ENCODE measurements at regions not wholly inside any gene's neighbourhood (a gene's known extent, or its start where the extent isn't known, plus 50 kb on each side); places are given as distances from the start of the nearest gene placed in this dataset.

DNA sequence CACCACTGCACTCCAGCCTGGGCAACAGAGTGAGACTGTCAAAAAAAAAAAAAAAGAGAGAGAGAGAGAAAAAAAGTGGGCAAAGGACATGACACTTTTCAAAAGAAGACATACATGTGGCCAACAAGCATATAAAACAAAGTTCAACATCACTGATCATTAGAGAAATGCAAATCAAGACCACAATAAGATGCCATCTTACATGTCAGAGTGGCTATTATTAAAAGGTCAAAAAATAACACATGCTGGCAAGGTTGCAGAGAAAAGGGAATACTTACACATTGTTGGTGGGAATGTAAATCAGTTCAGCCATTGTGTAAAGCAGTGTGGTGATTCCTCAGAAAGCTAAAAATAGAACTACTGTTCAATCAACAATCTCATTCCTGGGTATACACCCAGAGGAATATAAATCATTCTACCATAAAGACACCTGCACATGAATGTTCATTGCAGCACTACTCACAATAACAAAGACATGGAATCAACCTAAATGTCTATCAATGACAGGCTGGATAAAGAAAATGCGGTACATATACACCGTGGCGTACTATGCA lies 94.9 kb upstream of the TRIM2 start:
- DNase-seq, result no peak

GRCh38 chr4:153110739-153111138 lies 93.5 kb upstream of the TRIM2 start:
- DNase-seq, result no peak

- DNase-seq, result no peak
Measured at GRCh38 chr4:153111426-153112040, 92.7 kb upstream of the TRIM2 start.

GRCh38 chr4:153112041-153112441 lies 92.2 kb upstream of the TRIM2 start:
- peak; percentile 44 for DNase-seq

GRCh38 chr4:153113061-153113837 lies 91.0 kb upstream of the TRIM2 start:
- peak; percentile 13 for DNase-seq

- peak; percentile 18 for DNase-seq
Measured at GRCh38 chr4:153113838-153114105, 90.5 kb upstream of the TRIM2 start.

- DNase-seq, result peak; percentile 68
Measured at GRCh38 chr4:153114771-153115321, 89.4 kb upstream of the TRIM2 start.

DNA sequence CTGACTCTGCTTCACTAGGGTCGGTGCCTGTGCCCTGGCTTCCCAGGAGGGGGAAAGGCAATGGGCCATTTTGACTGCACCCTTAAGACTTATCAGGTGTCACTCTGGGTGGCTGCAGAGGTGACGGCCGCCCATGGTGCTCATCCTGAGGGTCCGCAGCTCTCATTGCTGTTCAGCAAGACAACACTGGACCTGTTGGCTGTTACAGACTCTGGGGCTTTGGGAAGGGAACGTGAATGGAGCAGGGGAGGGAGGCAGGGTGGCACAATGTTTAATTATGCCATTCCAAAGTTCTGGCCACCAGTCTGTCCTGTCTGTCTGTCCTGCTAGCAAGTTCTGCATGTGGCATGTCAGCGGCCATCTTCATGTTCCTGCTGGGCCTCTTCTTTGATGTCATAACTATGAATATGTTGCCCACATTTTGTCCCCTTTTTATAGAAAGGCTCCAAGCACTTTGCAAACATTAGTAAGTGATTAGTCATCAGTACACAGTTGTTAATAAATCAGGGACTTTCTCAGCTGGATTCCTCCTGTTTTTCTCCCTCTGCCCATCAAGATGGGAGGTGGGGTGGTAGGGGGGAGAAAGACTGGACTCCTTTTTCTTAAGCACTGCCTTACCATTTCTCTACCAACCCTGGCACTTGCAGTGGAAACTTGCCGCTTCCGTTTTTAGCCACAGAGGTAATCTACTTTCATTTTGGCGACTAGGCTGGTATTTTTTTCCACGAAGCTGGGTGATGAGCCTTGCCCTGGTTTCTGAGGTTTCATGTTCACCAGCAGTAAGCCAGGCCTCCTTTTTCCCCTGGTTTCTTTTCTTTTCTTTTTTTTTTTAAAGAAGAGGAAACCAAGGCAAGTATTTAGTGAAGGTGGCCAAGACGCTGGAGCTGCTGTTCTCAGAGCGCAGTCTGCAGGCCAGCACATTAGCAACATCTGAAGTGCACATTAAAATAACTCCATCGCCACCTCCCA lies 88.6 kb upstream of the TRIM2 start:
- DNase-seq, result peak; percentile 82

DNA sequence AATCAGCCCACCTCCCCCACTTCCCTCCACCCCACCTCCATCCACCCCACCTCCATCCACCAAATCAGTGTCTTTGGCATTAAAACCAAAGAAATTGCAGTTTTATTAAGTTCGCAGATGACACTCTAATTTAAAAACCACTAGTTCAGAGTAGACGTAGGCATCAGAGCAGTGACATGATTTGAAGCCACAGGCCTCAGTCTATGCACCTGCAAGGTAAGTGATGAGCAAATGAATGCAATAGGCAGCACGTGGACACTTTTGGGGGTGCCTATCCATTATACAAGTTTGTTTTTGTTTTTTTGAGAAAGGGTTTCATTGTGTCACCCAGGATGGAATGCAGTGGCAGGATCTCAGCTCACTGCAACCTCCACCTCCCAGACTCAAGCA lies 88.0 kb upstream of the TRIM2 start:
- DNase-seq, result peak; percentile 27

GRCh38 chr4:153116801-153117200 lies 87.4 kb upstream of the TRIM2 start:
- DNase-seq, result no peak

DNA sequence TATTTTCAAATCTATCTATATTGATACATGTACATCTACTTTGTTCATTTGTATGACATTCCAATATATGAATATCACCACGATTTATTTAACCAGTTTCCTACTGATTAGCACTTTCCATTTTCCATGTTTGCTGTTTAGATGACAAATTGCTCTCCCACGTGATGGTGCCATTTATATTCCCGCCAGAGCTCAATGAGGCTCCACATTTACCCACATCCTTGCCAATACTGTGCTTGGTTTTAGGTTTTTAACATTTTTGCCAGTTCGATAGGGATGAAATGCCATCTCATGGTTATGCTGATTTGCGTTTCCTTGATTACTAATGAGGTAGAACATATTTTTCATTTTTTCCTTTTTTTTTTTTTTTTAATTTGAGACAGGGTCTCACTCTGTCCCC lies 86.7 kb upstream of the TRIM2 start:
- DNase-seq, result no peak

DNA sequence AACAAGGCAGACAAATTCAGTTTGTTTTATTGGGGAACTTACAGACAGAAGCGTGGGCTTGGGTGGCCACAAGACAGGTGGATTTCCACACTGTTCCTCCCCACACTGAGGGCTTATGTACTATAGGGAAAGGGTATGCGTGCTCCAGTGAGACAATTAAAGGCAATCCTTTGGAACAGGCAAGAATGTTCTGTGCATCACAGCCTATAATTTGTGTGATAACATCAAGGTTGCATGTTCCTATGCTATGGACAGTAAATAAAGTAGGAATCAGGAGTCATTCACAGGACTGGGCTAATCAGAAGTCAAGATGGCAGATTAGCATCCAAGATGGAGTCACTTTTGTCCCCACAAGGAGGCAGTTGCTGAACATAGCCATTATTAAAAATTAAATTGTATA lies 84.6 kb upstream of the TRIM2 start:
- no peak for DNase-seq

DNA sequence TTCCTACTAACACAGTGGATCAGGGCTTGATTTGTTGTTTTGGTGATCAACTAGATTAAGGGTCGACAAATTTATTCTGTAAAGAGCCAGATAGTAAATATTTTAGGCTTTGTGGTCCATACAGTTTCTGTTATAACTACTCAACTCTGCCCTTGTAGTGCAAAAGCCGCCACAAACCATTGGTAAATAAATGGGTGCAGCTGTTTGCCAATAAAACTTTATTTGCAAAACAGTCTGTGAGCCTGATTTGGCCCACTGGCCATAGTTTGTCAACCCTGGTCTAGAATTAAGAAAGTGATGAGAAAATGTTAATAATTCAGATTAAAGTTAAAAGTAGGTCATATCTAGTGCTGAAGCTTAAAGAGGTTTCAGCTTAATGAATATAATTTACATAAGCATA lies 84.0 kb upstream of the TRIM2 start:
- no peak for DNase-seq

DNA sequence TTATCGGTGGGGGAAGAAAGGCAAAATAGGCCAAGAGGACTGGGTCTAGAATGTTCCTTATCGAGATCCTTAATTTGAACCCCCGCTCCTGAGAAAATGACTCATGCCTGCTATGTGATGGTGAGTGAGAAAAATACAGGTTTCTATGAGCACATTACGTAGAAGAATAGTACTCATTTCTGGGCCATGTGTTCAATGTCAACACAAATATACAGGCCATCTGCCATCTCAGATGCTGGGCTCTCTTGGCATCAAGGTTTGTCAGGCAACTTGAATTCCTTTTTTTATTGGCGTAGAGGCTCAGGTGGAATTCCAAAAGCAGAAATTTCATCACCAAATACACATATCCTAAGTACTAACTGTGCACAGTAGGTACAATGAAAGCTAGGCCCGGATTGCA lies 81.4 kb upstream of the TRIM2 start:
- no peak for DNase-seq

- DNase-seq, result no peak
Measured at GRCh38 chr4:153126137-153126536, 78.1 kb upstream of the TRIM2 start.

- DNase-seq, result peak; percentile 86
Measured at GRCh38 chr4:153127760-153128494, 76.3 kb upstream of the TRIM2 start.

DNA sequence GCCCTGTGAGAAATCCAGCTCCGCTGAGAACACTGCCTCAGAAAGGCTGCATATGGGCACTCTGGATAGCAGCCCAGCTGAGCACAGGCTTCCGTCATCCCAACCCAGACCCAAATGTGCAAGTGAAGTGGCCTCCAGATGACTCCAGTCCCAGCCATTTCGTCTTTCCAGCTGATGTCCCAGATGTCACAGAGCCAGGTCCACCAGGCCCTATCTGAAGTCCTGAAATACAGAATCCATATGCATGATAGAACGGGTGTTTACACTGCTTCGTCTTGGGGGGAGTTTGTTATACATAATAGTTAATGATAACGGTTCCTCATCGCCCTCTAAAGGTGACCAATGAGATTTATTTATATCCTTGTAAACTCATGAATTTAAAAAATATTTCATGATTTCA lies 72.6 kb upstream of the TRIM2 start:
- no peak for DNase-seq

DNA sequence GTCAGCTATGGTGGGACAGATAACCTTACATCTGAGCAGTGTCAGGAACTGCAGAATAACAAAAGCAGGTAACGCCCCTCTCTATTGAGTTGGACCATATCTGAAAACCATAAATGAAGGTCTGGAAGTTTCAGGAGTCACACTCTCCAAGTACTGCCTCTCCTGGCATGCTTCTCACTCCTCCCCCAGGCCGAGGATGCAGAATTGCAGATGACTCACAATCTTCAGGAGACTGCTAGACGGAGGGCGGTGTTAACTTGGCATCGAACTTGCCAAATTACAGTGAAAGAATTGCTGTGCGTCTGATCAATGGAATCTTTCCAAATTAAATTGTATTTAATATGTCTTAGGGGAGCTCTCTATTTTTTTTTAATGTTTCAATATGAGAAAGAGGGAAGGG lies 67.1 kb upstream of the TRIM2 start:
- DNase-seq, result no peak

GRCh38 chr4:153137677-153138630 lies 66.3 kb upstream of the TRIM2 start:
- no peak for DNase-seq

DNA sequence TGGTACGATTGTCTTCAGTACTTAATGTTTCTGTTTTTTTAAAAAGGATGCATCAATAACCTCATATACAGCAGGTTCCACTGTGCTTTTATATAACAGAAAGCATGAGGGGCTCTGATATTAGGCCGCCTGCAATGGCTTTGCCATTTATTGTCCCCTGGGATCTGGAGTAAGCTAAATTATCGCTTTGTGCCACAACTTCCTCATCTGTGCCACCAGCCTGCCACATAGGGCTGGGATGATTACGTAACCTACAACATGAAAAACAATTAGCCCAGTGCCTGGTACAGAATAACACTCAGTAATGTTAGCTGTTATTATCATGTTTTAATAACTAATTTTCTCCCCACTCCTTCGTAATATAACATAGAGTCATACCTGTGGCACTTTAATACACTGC lies 65.5 kb upstream of the TRIM2 start:
- no peak for DNase-seq

DNA sequence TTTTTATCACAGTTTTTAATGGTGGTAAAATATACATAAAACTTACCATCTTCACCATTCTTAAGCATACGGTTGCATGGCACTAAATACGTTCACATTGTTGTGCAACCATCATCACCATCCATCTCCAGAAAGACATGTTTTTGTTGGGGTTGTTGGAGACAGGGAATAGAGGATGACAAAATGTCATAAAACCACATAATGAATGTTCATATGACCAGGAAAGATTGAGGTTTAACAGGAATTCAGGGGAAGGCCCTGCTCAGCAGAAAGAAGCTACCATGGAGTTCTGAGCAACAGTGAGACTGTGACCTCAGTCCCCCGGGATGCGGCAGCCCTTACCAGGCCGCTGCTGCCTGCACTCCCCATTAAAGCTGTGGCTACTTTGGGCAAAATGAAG lies 63.9 kb upstream of the TRIM2 start:
- no peak for DNase-seq
